GM23338 (cell line): ENCODE measurements at regions not wholly inside any gene's neighbourhood (a gene's known extent, or its start where the extent isn't known, plus 50 kb on each side); places are given as distances from the start of the nearest gene placed in this dataset.

Experiments used
- ATAC-seq: fragments of 200-7000 bp; cut with Tn5 transposase; 3 replicates; pipeline ENCODE4 v1.9.1; 2020
- DNase-seq: peaks from one replicate; pipeline ENCODE4 v3.0.0-alpha.2; 2015; ENCODE audit warnings: low spot score
- H2AFZ ChIP-seq: fragments of 200-600 bp; sonication (generic); 2 replicates; pipeline ENCODE4 v1.8.0; 2016; ENCODE audit warnings: antibody characterized with exemption, mild to moderate bottlenecking, moderate library complexity
- H3F3A ChIP-seq: fragments of 200-600 bp; sonication (generic); replicated peaks from 2 replicates; pipeline ENCODE4 v1.8.0; 2017; ENCODE audit warnings: antibody characterized with exemption, mixed run types, low read depth
- H3K27ac ChIP-seq: fragments of 200-600 bp; sonication (generic); 2 replicates; pipeline ENCODE4 v1.6.1; 2016; ENCODE audit warnings: low read depth
- H3K27me3 ChIP-seq: fragments of 200-600 bp; sonication (generic); 2 replicates; pipeline ENCODE4 v1.8.0; 2016; ENCODE audit warnings: mild to moderate bottlenecking, mixed run types, moderate library complexity; ENCODE audit not compliant: insufficient read depth
- H3K36me3 ChIP-seq: fragments of 200-600 bp; sonication (generic); 2 replicates; pipeline ENCODE4 v1.8.0; 2016; ENCODE audit warnings: mild to moderate bottlenecking; ENCODE audit not compliant: insufficient read depth
- H3K4me1 ChIP-seq: fragments of 200-600 bp; sonication (generic); 2 replicates; pipeline ENCODE4 v1.8.0; 2016; ENCODE audit warnings: mild to moderate bottlenecking, moderate library complexity; ENCODE audit not compliant: insufficient read depth
- H3K4me2 ChIP-seq: fragments of 200-600 bp; sonication (generic); 2 replicates; pipeline ENCODE4 v1.7.1; 2017; ENCODE audit warnings: mixed run types
- H3K4me3 ChIP-seq: fragments of 200-600 bp; sonication (generic); 2 replicates; pipeline ENCODE4 v1.6.1; 2016; ENCODE audit warnings: mixed run types
- H3K79me2 ChIP-seq: fragments of 200-600 bp; sonication (generic); replicated peaks from 2 replicates; pipeline ENCODE4 v1.8.0; 2017; ENCODE audit warnings: mild to moderate bottlenecking; ENCODE audit not compliant: insufficient read depth
- H3K9me2 ChIP-seq: fragments of 200-600 bp; sonication (generic); 2 replicates; pipeline ENCODE4 v1.8.0; 2017; ENCODE audit not compliant: insufficient read depth
- H4K20me1 ChIP-seq: fragments of 200-600 bp; sonication (generic); replicated peaks from 2 replicates; pipeline ENCODE4 v1.8.0; 2017; ENCODE audit warnings: mild to moderate bottlenecking; ENCODE audit not compliant: insufficient read depth
- H3K27ac Mint-ChIP-seq: 2 replicates; pipeline ENCODE4 v1.8.0; 2020; ENCODE audit warnings: inconsistent platforms, mild to moderate bottlenecking, moderate library complexity, mixed read lengths
- H3K27me3 Mint-ChIP-seq: 3 replicates; pipeline ENCODE4 v1.8.0; 2022; ENCODE audit warnings: low read depth, mild to moderate bottlenecking, moderate library complexity, mixed read lengths, inconsistent platforms; ENCODE audit not compliant: insufficient read depth, poor library complexity
- H3K36me3 Mint-ChIP-seq: 3 replicates; pipeline ENCODE4 v1.8.0; 2021; ENCODE audit warnings: low read depth, mild to moderate bottlenecking, inconsistent platforms, moderate library complexity, mixed read lengths
- H3K4me1 Mint-ChIP-seq: 3 replicates; pipeline ENCODE4 v1.8.0; 2020; ENCODE audit warnings: mild to moderate bottlenecking, inconsistent platforms, mixed read lengths
- H3K4me3 Mint-ChIP-seq: 3 replicates; pipeline ENCODE4 v1.8.0; 2021; ENCODE audit warnings: moderate library complexity, mild to moderate bottlenecking, inconsistent platforms, mixed read lengths
- H3K9me3 Mint-ChIP-seq: 3 replicates; pipeline ENCODE4 v1.8.0; 2020; ENCODE audit warnings: moderate library complexity, mild to moderate bottlenecking, inconsistent platforms, mixed read lengths
- CREB1 ChIP-seq: fragments of 250-450 bp; sonication (Bioruptor Pico); IDR thresholded peaks from 2 replicates; pipeline ENCODE4 v1.5.0; 2020; ENCODE audit warnings: low read depth, mild to moderate bottlenecking, moderate library complexity
- CTCF ChIP-seq, 2 experiments: fragments of 200-600 bp in 1 of 2; sonication (generic) in 1 of 2; conservative IDR thresholded peaks; 2 replicates each; pipeline versions ENCODE4 v1.5.1 to v1.6.1; 2016 to 2017; ENCODE audit warnings: antibody characterized with exemption in 2 of 2, low read depth in 2 of 2, mild to moderate bottlenecking in 2 of 2, moderate library complexity in 1 of 2
- ETS1 ChIP-seq: IDR thresholded peaks from 2 replicates; pipeline ENCODE4 v1.6.1; 2016; ENCODE audit warnings: antibody characterized with exemption
- EZH2 ChIP-seq: fragments of 200-600 bp; sonication (generic); IDR thresholded peaks from one replicate; pipeline ENCODE4 v1.8.0; 2017; ENCODE audit warnings: antibody characterized with exemption, mild to moderate bottlenecking, low read depth; ENCODE audit not compliant: unreplicated experiment
- EZH2phosphoT487 ChIP-seq: fragments of 200-600 bp; sonication (generic); IDR thresholded peaks from one replicate; pipeline ENCODE4 v1.8.1; 2018; ENCODE audit warnings: antibody characterized with exemption; ENCODE audit not compliant: unreplicated experiment
- JUNB ChIP-seq: IDR thresholded peaks from one replicate; pipeline ENCODE4 v1.6.1; 2016; ENCODE audit warnings: antibody characterized with exemption; ENCODE audit not compliant: unreplicated experiment
- NANOG ChIP-seq: IDR thresholded peaks from 2 replicates; pipeline ENCODE4 v1.6.1; 2016; ENCODE audit warnings: antibody characterized with exemption, borderline replicate concordance
- POLR2AphosphoS5 ChIP-seq: IDR thresholded peaks from 2 replicates; pipeline ENCODE4 v1.6.1; 2016; ENCODE audit warnings: antibody characterized with exemption, low read depth
- REST ChIP-seq: IDR thresholded peaks from one replicate; pipeline ENCODE4 v1.6.1; 2018; ENCODE audit warnings: antibody characterized with exemption; ENCODE audit not compliant: unreplicated experiment
- STAT1 ChIP-seq: IDR thresholded peaks from one replicate; pipeline ENCODE4 v1.6.1; 2016; ENCODE audit warnings: antibody characterized with exemption; ENCODE audit not compliant: unreplicated experiment
- ZNF114 ChIP-seq: fragments of 250-450 bp; sonication (Bioruptor Pico); IDR thresholded peaks from 2 replicates; pipeline ENCODE4 v1.5.0; 2020; ENCODE audit warnings: mild to moderate bottlenecking, moderate library complexity
- ZNF331 ChIP-seq: fragments of 250-450 bp; sonication (Bioruptor Pico); IDR thresholded peaks from 2 replicates; pipeline ENCODE4 v1.5.0; 2020; ENCODE audit warnings: low read depth, mild to moderate bottlenecking, moderate library complexity
- ZNF462 ChIP-seq: fragments of 250-450 bp; sonication (Bioruptor Pico); IDR thresholded peaks from 2 replicates; pipeline ENCODE4 v1.5.0; 2020; ENCODE audit warnings: mild to moderate bottlenecking, moderate library complexity

GRCh38 chr9:11902610-11903009 lies 790.6 kb upstream of the TYRP1 start:
- Histone ChIP-seq H2AFZ (no peak overlapping the region), H3K79me2 (no peaks in the 10 kb centered on the region), H3K4me1 (no peaks in the 10 kb centered on the region), H3K4me3 (no peak overlapping the region), H3K9me2 (no peaks in the 10 kb centered on the region), H3K4me2 (no peak overlapping the region), H3K36me3 (no peaks in the 10 kb centered on the region), H3F3A (no peaks in the 10 kb centered on the region), H3K27me3 (no peaks in the 10 kb centered on the region), H3K27ac (no peak overlapping the region), H4K20me1 (no peaks in the 10 kb centered on the region; the same call in 1 of the 2 replicates)
- TF ChIP-seq STAT1 (no peak), POLR2AphosphoS5 (no peak), CREB1 (no peak), ZNF114 (CRISPR knock-in tag) (no peak), ZNF331 (CRISPR knock-in tag) (no peak), EZH2phosphoT487 (no peak), EZH2 (no peak), ETS1 (no peak), CTCF (conservative IDR thresholded peaks at IDR 0.05; ENCODE audit: low read depth in 2 of 2) (no peak), REST (no peak), NANOG (no peak), JUNB (no peak), ZNF462 (CRISPR knock-in tag) (no peak)
- Mint-ChIP-seq H3K36me3 (0 out of 3 replicates have a peak, but pooled peaks cover 2% of the 10 kb centered on the region), H3K27ac (no peak overlapping the region), H3K9me3 (peaks cover 4% of the 10 kb centered on the region; the same call in 1 of the 3 replicates), H3K4me3 (no peak overlapping the region), H3K27me3 (no peaks in the 10 kb centered on the region), H3K4me1 (no peaks in the 10 kb centered on the region)
- ATAC-seq, result no peak
- no peak for DNase-seq
